Thoracic aorta (tissue), 2 donors: ENCODE measurements at regions not wholly inside any gene's neighbourhood (a gene's known extent, or its start where the extent isn't known, plus 50 kb on each side); places are given as distances from the start of the nearest gene placed in this dataset.

Source experiments
- ATAC-seq: fragments of 150-250 bp; one replicate; pipeline ENCODE4 v1.8.0; 2017; ENCODE audit warnings: low read depth; ENCODE audit not compliant: insufficient number of reproducible peaks, low FRiP score
- DNase-seq: peaks from one replicate; pipeline ENCODE4 v3.0.0-alpha.2; 2020; ENCODE audit warnings: low spot score
- H3K27ac ChIP-seq, 2 donors: fragments of 200-600 bp; sonication (generic); 1 replicate in 1 of 2; 2 replicates in 1 of 2; pipeline ENCODE4 v1.5.1; 2016; ENCODE audit warnings: mild to moderate bottlenecking in 2 of 2, moderate library complexity in 2 of 2
- H3K27me3 ChIP-seq: fragments of 200-600 bp; sonication (generic); replicated peaks from 2 replicates; pipeline ENCODE4 v1.6.0; 2016; ENCODE audit warnings: mild to moderate bottlenecking; ENCODE audit not compliant: insufficient read depth
- H3K36me3 ChIP-seq: fragments of 200-600 bp; sonication (generic); one replicate; pipeline ENCODE4 v1.5.1; 2016
- H3K4me1 ChIP-seq, 2 donors: fragments of 200-600 bp; sonication (generic); 1 replicate in 1 of 2; 2 replicates in 1 of 2; pipeline versions ENCODE4 v1.5.1 to v1.6.0; 2016; ENCODE audit warnings: low read depth in 2 of 2, mild to moderate bottlenecking in 1 of 2; ENCODE audit not compliant: control insufficient read depth in 1 of 2
- H3K4me3 ChIP-seq: fragments of 200-600 bp; sonication (generic); 2 replicates; pipeline ENCODE4 v1.5.1; 2016; ENCODE audit warnings: mild to moderate bottlenecking
- H3K9me3 ChIP-seq: fragments of 200-600 bp; sonication (generic); 2 replicates; pipeline ENCODE4 v1.5.1; 2016
- CTCF ChIP-seq: fragments of 200-600 bp; sonication (generic); IDR thresholded peaks from one replicate; pipeline ENCODE4 v1.5.1; 2019; ENCODE audit warnings: antibody characterized with exemption

- Histone ChIP-seq H3K9me3 (no peaks in the 10 kb centered on the region), H3K27me3 (no peaks in the 10 kb centered on the region), H3K4me1 (no peaks in the 10 kb centered on the region), H3K4me3 (no peak overlapping the region), H3K27ac (no peak overlapping the region), H3K36me3 (no peaks in the 10 kb centered on the region)
- DNase-seq (no peak), ATAC-seq (no peak)
- TF ChIP-seq CTCF = no peak
Observed at GRCh38 chr22:22067192-22067591, 84.6 kb upstream of the TOP3B start.

DNA sequence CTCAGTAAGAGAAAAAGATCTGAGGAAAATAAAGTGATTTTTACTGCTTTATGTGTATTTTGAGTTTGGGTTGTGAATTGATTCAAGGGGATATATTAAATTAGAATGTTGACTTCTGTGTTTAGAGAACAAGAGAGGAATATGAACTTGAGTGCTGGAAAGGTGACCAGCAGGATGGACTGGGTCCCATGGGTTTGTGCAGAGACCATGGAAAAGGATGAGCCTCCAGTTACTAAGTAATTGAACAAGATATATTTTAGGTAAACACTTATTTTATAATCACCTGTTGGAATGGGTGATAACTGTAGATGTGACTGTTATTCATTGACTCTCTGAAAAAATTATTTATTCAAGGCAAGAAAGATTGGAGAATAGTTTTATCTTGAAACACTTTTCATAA, 82.0 kb upstream of the TOP3B start:
- H3K4me3 ChIP-seq = no peak overlapping the region
- ATAC-seq (no peak), DNase-seq (no peak)
- no peak for TF ChIP-seq CTCF
- no peak overlapping the region for H3K27ac ChIP-seq
- no peaks in the 10 kb centered on the region for H3K9me3 ChIP-seq
- peaks cover 7 to 9% of the 10 kb centered on the region in 2 donors for H3K4me1 ChIP-seq
- no peaks in the 10 kb centered on the region for H3K36me3 ChIP-seq
- H3K27me3 ChIP-seq = no peaks in the 10 kb centered on the region

DNA sequence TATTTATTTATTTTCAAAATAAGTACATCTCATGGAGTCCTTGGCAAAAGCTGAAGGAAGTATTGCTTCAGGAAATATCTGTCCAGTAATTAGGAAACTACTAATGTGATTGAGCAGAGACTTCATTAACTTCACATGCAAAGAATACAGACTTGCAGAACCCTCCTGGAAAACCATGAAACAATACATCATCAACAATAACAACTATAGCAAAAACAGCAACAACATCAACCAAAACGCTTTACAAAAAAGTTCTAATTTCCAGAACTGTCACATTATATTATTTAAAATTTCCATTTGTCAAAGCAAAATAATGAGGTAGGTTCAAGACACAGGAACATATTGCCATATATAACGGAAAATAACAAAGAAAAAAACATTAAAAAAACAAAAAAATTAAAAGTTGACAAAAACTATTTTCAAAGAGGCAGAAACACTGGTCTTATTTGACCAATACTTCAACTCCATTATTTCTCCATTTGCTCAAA, 79.8 kb upstream of the TOP3B start:
- no peaks in the 10 kb centered on the region for H3K36me3 ChIP-seq
- no peak overlapping the region for H3K4me3 ChIP-seq
- H3K4me1 ChIP-seq = peaks cover 7 to 9% of the 10 kb centered on the region in 2 donors
- no peak for TF ChIP-seq CTCF
- no peaks in the 10 kb centered on the region for H3K27me3 ChIP-seq
- no peak for DNase-seq
- no peak for ATAC-seq
- no peaks in the 10 kb centered on the region for H3K9me3 ChIP-seq
- no peak overlapping the region for H3K27ac ChIP-seq

GRCh38 chr22:22061085-22062077, 78.8 kb upstream of the TOP3B start:
- DNase-seq (no peak), ATAC-seq (peak; percentile 79)
- no peaks in the 10 kb centered on the region for H3K36me3 ChIP-seq
- TF ChIP-seq CTCF = no peak
- no peaks in the 10 kb centered on the region for H3K9me3 ChIP-seq
- peaks cover 7 to 9% of the 10 kb centered on the region in 2 donors for H3K4me1 ChIP-seq
- H3K4me3 ChIP-seq = no peak overlapping the region
- H3K27me3 ChIP-seq = no peaks in the 10 kb centered on the region
- peak overlapping the region in 1 of 2 donors; percentile 40 for H3K27ac ChIP-seq

- H3K4me3 ChIP-seq = no peak overlapping the region
- H3K9me3 ChIP-seq = no peaks in the 10 kb centered on the region
- DNase-seq = no peak
- no peak for ATAC-seq
- peak; percentile 17 for TF ChIP-seq CTCF
- H3K27me3 ChIP-seq = no peaks in the 10 kb centered on the region
- H3K4me1 ChIP-seq = peaks cover 7 to 9% of the 10 kb centered on the region in 2 donors
- no peaks in the 10 kb centered on the region for H3K36me3 ChIP-seq
- H3K27ac ChIP-seq = no peak overlapping the region
Observed at GRCh38 chr22:22060200-22061084, 77.9 kb upstream of the TOP3B start.
